ENCODE measurements at regions not wholly inside any gene's neighbourhood (a gene's known extent, or its start where the extent isn't known, plus 50 kb on each side); places are given as distances from the start of the nearest gene placed in this dataset.

DNA sequence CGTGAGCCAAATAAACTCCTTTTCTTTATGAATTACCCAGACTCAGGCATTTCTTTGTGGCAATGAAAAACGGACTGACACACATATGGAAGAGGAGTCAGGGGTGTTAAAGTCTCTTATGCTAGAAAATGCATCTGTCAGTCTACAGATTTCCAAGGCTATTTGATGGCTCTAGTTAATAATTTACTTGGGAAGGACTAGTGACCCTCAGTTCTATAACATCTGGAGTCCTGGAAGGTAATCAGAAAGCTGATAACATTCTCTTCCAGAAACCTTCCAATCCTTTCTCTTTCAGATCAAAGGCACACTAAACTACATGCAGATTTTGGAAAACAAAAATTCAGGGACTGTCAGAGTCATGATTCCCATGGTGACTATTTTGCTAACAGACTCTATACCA is 142.0 kb upstream of the TEX13D start:
- no peaks in the 10 kb centered on the region for H3K79me1 ChIP-seq (ENCODE audit: low read depth in 1 of 2, low read length in 2 of 2)
- no peak for DNase-seq
- no peak overlapping the region for H3K9ac ChIP-seq (ENCODE audit: low read depth, low read length)
- H3K56ac ChIP-seq (ENCODE audit: extremely low read depth, insufficient read depth, low read length), result no peak overlapping the region
- H3K9me1 ChIP-seq (ENCODE audit: insufficient read depth, low read length), result no peaks in the 10 kb centered on the region
- no peaks in the 10 kb centered on the region for H3K27me3 ChIP-seq (ENCODE audit: control insufficient read depth, insufficient read depth, low read length)
- H2AK9ac ChIP-seq (replicated peaks; ENCODE audit: low read depth, low read length, poor library complexity), result no peak overlapping the region
- no peak overlapping the region for H3K4me2 ChIP-seq (ENCODE audit: low read depth, low read length)
- no peak overlapping the region for H2AK5ac ChIP-seq (ENCODE audit: low read depth, low read length)
- intact Hi-C loops (cut with micrococcal nuclease), result no loop called here
- no peak overlapping the region for H3K18ac ChIP-seq (ENCODE audit: low read depth, low read length)
- no TSS peak for BruUV-seq (replicated peaks)
- H4K20me1 ChIP-seq (ENCODE audit: insufficient read depth, low read length), result no peaks in the 10 kb centered on the region
- H4K5ac ChIP-seq (ENCODE audit: low read depth, low read length), result no peak overlapping the region
- H2BK20ac ChIP-seq (ENCODE audit: low read depth, low read length), result no peak overlapping the region
- no peak overlapping the region for H2BK120ac ChIP-seq (ENCODE audit: low read depth, low read length)
- POLR2A ChIA-PET (ENCODE audit: unreplicated experiment), result no interaction called here
- no peak overlapping the region for H4K8ac ChIP-seq (ENCODE audit: low read depth in 2 of 2, low read length in 2 of 2)
- H3K4me1 ChIP-seq (ENCODE audit: control insufficient read depth, insufficient read depth, low read length), result no peaks in the 10 kb centered on the region
- in situ Hi-C loops (cut with MboI; ENCODE audit: low sequenced_read_pairs), result no loop called here
- no peaks in the 10 kb centered on the region for H3K36me3 ChIP-seq (ENCODE audit: control insufficient read depth, insufficient read depth, low read length)
- no peak overlapping the region for H3K14ac ChIP-seq (replicated peaks; ENCODE audit: low read depth, low read length)
- no peak overlapping the region for H2BK5ac ChIP-seq (ENCODE audit: low read depth, low read length, poor library complexity, severe bottlenecking)
- no peak overlapping the region for H2BK15ac ChIP-seq (ENCODE audit: low read depth, low read length)
- H3K27ac ChIP-seq (ENCODE audit: insufficient read depth, low read length), result no peak overlapping the region
- H2AFZ ChIP-seq (replicated peaks; ENCODE audit: low read length, poor library complexity), result no peak overlapping the region
- no peak overlapping the region for H3K4ac ChIP-seq (ENCODE audit: low read depth, low read length)
- no peaks in the 10 kb centered on the region for H3K9me3 ChIP-seq (ENCODE audit: control insufficient read depth, insufficient read depth, low read length)
- dilution Hi-C loops (cut with HindIII; ENCODE audit: low sequenced_read_pairs, unreplicated experiment), result no loop called here
- CTCF ChIA-PET, result no interaction called here
- ATAC-seq (ENCODE audit: low read depth), result no peak
- no peak overlapping the region for H3K23ac ChIP-seq (ENCODE audit: low read depth, low read length)
- H4K91ac ChIP-seq (ENCODE audit: insufficient read depth, low read depth, low read length), result no peak overlapping the region
- TF ChIP-seq, protein P1, sequence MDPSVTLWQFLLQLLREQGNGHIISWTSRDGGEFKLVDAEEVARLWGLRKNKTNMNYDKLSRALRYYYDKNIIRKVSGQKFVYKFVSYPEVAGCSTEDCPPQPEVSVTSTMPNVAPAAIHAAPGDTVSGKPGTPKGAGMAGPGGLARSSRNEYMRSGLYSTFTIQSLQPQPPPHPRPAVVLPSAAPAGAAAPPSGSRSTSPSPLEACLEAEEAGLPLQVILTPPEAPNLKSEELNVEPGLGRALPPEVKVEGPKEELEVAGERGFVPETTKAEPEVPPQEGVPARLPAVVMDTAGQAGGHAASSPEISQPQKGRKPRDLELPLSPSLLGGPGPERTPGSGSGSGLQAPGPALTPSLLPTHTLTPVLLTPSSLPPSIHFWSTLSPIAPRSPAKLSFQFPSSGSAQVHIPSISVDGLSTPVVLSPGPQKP (IDR thresholded peaks at IDR 0.05; ENCODE audit: borderline replicate concordance, low read depth, low read length), result no peak
- TF ChIP-seq, protein P2, sequence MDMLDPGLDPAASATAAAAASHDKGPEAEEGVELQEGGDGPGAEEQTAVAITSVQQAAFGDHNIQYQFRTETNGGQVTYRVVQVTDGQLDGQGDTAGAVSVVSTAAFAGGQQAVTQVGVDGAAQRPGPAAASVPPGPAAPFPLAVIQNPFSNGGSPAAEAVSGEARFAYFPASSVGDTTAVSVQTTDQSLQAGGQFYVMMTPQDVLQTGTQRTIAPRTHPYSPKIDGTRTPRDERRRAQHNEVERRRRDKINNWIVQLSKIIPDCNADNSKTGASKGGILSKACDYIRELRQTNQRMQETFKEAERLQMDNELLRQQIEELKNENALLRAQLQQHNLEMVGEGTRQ (IDR thresholded peaks at IDR 0.05; ENCODE audit: low read depth, low read length), result no peak
- no peak for TF ChIP-seq POLR2A (IDR thresholded peaks at IDR 0.05; ENCODE audit: low read depth, low read length)
- no peak for TF ChIP-seq NFE2L2 (IDR thresholded peaks at IDR 0.05; ENCODE audit: low read depth, low read length)
- TF ChIP-seq MXI1 (IDR thresholded peaks at IDR 0.05; ENCODE audit: borderline replicate concordance, low read depth, low read length), result no peak
- TF ChIP-seq MAFK (IDR thresholded peaks at IDR 0.05; ENCODE audit: low read depth, low read length), result no peak
- no peak for TF ChIP-seq MAZ (IDR thresholded peaks at IDR 0.05; ENCODE audit: borderline replicate concordance, low read depth, low read length)
- no peak for TF ChIP-seq SMC3 (IDR thresholded peaks at IDR 0.05; ENCODE audit: low read depth, low read length)
- no peak for TF ChIP-seq RCOR1 (IDR thresholded peaks at IDR 0.05; ENCODE audit: insufficient replicate concordance, low read length)
- TF ChIP-seq CHD1 (IDR thresholded peaks at IDR 0.05; ENCODE audit: low read depth, low read length), result no peak
- TF ChIP-seq, protein P3, sequence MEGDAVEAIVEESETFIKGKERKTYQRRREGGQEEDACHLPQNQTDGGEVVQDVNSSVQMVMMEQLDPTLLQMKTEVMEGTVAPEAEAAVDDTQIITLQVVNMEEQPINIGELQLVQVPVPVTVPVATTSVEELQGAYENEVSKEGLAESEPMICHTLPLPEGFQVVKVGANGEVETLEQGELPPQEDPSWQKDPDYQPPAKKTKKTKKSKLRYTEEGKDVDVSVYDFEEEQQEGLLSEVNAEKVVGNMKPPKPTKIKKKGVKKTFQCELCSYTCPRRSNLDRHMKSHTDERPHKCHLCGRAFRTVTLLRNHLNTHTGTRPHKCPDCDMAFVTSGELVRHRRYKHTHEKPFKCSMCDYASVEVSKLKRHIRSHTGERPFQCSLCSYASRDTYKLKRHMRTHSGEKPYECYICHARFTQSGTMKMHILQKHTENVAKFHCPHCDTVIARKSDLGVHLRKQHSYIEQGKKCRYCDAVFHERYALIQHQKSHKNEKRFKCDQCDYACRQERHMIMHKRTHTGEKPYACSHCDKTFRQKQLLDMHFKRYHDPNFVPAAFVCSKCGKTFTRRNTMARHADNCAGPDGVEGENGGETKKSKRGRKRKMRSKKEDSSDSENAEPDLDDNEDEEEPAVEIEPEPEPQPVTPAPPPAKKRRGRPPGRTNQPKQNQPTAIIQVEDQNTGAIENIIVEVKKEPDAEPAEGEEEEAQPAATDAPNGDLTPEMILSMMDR (conservative IDR thresholded peaks at IDR 0.05; ENCODE audit: low read depth, low read length), result no peak
- TF ChIP-seq BHLHE40 (IDR thresholded peaks at IDR 0.05; ENCODE audit: low read depth, low read length), result no peak
- TF ChIP-seq RFX5 (IDR thresholded peaks at IDR 0.05; ENCODE audit: low read depth, low read length), result no peak
- no peak for TF ChIP-seq RAD21 (IDR thresholded peaks at IDR 0.05; ENCODE audit: low read length)
- no peak for TF ChIP-seq CEBPB (IDR thresholded peaks at IDR 0.05; ENCODE audit: low read depth, low read length)
- no peak for TF ChIP-seq FOS (IDR thresholded peaks at IDR 0.05; ENCODE audit: low read depth, low read length)
- WGBS, 2 experiments (ENCODE audit: extremely low coverage in 2 of 2, insufficient read length in 1 of 2), result no CpG with 5 or more reads among the region's 2 CpGs
- no peak overlapping the region for H3K4me3 ChIP-seq (ENCODE audit: insufficient read depth, low read depth, low read length)

All from IMR-90 (cell line).